GM19328 (cell line): ENCODE measurements at regions not wholly inside any gene's neighbourhood (a gene's known extent, or its start where the extent isn't known, plus 50 kb on each side); places are given as distances from the start of the nearest gene placed in this dataset.
"Not testable (repeated sequence)": the region's sequence is repeated elsewhere in the genome, so short reads cannot be mapped to it uniquely, and the experiment has no call there.

Source experiments
- ATAC-seq: cut with Tn5 transposase; IDR thresholded peaks from one replicate; pipeline ENCODE4 v1.9.1; 2021; ENCODE audit warnings: mild to moderate bottlenecking, moderate library complexity; ENCODE audit not compliant: unreplicated experiment

DNA sequence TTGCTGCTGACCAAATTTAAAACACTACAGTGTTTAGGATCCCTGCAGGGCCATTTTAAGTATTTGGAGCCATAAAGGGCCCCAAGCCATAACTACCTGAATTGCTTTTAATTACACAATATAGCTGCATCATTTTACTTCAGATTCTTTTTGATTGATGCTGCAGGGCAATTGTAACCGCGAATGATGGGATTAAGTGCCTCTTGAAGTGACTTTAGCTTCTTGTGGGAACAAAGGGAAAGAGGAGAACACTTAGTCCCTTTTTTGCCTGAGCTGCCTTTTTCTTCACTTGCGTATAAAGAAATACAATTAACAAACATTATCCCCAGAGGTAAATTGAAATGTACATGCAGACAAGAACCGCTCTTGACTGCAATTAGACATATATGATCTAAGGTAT, 228.5 kb downstream of the ZIC5 start:
- no peak for ATAC-seq

- no peak for ATAC-seq
These were observed 229.6 kb downstream of the ZIC5 start for GRCh38 chr13:99741960-99742359.

- ATAC-seq, result no peak
These were observed 231.2 kb downstream of the ZIC5 start for GRCh38 chr13:99740251-99740979.

DNA sequence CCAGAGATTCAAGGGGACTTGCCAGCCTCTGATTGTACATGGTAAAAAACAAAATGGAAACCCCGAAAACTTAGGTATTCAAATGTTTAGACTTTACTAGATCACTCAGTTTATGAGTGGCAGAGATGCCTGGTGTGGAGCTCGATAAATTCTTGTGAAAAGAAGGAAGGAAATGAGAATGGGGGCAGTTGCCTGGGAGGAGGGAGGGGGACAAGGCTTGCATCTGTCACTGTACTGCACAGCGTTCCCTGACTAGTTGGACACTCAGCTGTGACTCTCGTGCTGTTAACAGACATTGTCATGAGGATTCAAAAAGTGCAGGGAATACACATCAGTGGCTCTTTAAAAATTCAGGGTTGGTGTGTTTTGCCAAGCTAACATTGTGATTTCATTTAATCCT, 232.9 kb downstream of the ZIC5 start:
- no peak for ATAC-seq

DNA sequence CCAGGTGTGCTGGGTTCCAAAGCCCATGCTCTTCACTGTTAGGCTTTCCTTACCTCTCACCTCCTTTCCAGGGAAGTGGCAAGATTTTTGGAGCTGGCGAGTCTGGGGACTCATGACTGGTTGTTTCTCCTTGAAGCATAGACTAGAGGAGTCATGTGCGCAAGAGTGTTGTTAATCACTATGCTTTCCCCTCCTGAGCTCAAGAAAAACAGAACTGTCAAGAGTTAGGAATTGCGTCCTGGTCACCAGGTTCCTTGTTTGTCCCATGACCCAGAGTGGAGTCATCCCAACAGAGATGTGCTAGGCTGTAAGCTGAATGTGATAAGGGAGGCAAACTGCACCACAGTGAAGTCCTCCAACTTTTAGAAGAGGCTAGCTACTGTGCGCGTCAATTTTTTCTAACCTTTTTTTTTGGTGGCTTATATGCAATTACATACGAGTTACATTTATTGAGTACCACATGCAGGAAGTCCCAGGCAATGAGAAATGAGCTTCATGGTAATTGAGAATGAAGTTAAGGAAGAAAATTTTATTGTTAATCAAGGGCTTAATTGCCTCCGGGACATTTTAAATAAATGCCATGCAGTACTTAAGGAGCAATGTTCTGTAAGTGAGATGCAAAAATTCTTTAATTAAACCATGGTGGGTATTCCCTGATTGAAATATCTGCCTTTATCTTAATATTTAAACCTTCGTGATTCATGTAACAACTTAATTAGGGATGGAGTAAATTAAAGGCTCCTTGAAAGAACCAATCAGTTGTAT, 233.9 kb downstream of the ZIC5 start:
- ATAC-seq, result no peak

DNA sequence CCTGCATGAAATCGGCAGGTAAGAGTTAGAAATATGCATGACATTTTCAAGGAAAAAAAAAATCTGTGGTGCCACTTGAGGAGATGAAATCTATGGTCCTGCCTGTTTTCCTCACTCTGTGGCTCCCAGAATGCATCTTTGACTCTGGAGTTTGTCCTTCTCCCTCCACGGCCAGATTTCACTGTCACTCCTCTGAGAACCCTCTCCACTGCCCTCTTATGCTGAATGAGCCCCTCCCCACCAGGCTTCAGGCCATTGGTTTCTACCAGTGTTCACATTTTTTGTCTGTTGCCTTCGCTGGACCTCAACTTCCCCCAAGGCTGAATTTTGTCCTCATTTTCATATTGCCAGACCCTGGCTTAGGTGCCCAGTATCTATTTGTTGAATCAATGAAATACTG, 235.0 kb downstream of the ZIC5 start:
- ATAC-seq, result no peak

DNA sequence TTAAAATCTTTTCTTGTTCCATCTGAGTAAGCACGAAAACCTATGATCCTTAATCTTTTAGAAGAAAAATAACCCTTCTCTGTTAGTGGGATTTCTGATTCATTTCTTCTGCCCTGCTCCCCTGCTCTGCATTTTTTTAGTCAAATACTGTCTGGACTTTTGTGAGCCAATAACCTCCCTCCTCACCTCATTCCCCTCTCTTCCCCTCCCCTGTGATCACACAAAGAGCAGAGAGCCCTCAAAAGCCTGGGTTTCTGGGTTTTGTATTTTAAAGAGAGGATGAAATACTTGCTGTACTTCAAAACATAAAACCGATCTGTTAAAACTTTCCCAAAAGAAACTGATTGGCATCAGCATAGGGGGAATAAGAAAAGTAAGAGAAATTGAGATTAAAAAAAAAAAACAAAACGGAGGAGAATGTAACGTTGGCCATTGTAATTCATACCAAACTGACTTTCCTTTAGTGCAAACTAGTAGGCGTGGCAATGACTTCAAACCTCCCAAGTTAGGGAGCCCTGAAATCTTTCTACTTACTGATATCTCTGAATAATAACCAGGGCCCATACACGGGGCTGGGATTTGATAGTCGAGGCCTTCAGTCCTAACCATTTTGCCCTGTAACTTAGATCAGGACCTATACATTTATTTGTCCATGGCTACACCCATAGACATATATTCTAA, 232.9 kb downstream of the TM9SF2 start:
- ATAC-seq, result no peak

GRCh38 chr13:99733346-99733745, 232.1 kb downstream of the TM9SF2 start:
- no peak for ATAC-seq

GRCh38 chr13:99731747-99732146, 230.5 kb downstream of the TM9SF2 start:
- no peak for ATAC-seq

DNA sequence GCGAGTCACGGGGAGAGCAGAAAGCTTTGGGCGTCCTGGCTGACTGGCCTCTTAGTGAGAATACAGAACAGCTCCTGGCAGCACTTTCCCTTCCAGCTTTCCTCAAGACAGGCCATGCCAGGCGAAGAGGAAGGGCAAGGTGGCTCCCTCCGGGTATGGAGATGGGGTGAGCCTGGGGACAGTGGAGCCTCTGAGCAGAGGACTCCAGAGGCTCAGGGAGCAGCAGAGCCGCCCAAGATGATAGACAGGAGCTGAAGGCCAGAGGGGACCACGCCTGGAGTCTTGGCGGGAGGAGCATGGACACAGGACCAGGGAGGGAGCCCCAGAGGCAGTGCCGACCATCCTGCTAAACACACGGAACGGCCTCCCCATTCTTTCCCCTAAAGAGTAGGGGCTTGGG, 229.1 kb downstream of the TM9SF2 start:
- ATAC-seq, result no peak

GRCh38 chr13:99729745-99730144, 228.5 kb downstream of the TM9SF2 start:
- no peak for ATAC-seq

GRCh38 chr13:99727651-99728050, 226.4 kb downstream of the TM9SF2 start:
- ATAC-seq, result not testable (repeated sequence)

DNA sequence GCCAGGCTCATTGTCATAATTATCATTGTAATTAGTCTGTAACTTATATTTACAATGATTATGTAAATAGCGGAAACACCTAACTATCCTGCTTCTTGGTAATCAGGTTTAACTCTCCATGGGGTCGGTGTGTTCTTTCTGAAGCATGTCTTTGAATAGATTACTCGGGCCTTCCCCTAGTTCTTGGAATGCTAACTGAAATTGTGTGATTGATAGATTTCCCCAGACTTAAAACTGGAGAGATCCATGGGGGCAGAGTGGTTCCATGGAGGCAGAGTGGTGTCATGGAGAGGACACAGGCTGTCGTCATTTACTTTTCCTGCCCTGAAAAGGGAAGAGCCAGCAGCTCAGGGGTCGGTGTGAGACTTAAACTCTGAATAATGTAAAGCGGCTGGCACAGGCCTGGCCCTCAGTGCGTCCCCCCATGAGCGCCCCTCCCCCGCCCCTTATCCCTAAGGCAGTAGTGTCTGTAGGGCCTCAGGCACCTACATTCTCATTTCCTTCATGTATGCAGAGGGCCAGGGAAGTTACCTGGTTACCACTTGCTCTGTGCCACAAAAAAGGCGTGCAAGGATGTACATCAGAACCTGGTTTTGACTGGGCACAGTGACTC, 225.1 kb downstream of the TM9SF2 start:
- no peak for ATAC-seq

DNA sequence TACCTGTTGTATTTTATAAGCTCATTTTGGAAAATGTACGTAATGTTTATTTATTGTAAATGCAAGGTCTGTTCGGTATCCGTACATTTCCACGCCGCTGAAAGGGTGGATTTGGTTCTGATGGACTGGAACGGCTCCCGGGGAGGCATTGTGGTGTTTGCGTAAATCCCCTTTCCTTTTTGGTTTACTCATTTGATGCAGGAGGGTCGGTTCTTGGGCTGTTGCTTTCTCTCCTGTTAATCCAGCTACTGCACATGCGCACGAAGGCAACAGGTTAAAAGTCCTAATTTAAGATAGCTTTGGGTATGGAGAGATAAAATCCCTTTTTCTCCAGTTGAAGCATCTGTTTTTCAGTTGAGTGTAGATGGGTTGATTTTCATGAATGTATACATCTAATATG, 224.4 kb downstream of the TM9SF2 start:
- ATAC-seq, result no peak

DNA sequence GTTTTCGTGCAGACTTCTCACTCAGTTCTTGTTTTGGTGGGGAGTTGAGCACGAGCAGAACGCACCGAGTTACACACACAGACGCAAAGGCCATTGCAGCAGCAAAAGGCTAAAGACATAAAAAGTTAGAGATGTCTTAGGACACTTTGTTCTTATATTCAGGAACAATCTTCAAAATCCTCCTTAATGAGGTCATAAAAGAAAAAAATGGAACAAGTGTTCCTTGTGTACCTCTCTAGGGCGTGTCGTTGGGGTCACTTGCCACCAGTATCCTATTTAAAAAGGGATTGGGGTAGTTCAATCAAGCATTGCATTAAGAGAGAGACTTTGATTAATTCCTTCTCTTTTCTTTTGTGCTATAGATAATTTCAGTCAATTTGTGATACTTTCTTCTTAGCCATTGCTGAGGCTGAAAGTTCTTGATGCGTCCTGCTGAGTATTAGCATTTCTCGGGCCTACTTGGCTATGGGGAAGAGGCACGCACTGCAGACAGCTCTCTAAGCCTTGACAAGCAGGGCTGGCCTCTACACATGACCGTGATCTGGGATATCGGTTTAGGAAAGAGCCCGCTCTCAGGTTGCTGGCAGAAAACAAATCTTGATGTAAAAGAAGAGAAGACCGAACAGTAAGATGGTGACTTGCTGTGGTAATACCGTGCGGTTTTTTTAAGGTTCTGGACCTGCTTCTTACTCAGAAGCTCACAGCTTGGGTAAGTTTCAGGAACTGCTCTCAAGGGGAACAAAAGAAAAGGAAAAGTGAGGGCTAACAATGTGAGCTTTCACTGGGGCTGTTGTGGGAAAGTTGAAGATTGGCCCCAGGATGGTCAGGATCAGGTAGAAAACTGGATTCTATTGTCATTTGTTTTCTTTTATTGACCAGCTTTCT, 223.6 kb downstream of the TM9SF2 start:
- ATAC-seq, result no peak

- no peak for ATAC-seq
These were observed 222.6 kb downstream of the TM9SF2 start for GRCh38 chr13:99723878-99724277.

GRCh38 chr13:99722931-99723330, 221.7 kb downstream of the TM9SF2 start:
- no peak for ATAC-seq

GRCh38 chr13:99722338-99722818, 221.1 kb downstream of the TM9SF2 start:
- no peak for ATAC-seq

DNA sequence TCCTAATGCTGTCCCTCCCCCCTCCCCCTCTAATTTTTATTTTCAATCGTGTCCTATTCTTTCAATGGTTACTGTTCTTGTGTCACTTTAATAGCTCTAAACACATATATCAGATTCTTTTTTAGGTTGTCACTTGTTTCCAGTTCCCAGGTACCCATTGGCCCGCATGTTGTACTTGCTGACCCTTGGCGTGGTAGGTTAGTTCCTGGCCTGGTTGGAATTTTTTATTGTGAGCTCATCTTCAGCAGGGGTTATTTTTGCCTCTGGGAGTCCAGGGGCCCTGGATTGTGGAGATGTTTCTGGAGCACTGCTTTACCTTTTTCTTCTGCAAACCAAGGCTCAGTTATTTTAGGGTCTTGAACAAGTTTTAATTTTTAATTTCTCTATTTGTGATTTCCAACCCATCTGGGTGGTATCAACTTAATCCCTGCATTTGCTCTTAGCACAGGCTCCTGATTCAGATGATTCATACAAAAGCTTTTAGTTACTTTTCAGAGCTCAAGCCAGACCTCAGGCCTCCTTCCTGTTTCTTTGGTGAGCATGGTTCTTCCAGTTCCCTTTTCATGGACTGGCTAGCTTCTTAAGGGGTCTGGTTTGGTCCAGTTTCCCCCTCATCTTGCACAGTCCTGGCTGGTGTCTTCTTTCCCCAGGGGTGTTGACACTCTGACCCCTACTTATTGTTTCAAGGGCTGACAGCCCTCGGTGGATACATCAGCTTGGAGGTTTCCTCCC, 220.5 kb downstream of the TM9SF2 start:
- ATAC-seq, result no peak
